CD4-positive, CD25-positive, alpha-beta regulatory T cell (primary cell): ENCODE measurements at regions not wholly inside any gene's neighbourhood (a gene's known extent, or its start where the extent isn't known, plus 50 kb on each side); places are given as distances from the start of the nearest gene placed in this dataset.
"Not testable (repeated sequence)": the region's sequence is repeated elsewhere in the genome, so short reads cannot be mapped to it uniquely, and the experiment has no call there.

Source experiments
- ATAC-seq, 2 donors: fragments of 150-1000 bp; cut with Tn5 transposase; one replicate each; pipeline ENCODE4 v1.10.0; 2021; ENCODE audit warnings: low read depth in 2 of 2, moderate number of reproducible peaks in 2 of 2, moderate library complexity in 1 of 2
- DNase-seq, 3 donors: peaks; one replicate each; pipeline versions ENCODE4 v3.0.0 to v3.0.0-alpha.2; 2012 to 2022; ENCODE audit warnings: mixed read lengths in 1 of 3
- H3K27ac ChIP-seq: one replicate; pipeline ENCODE4 v1.7.0; 2013; ENCODE audit warnings: mild to moderate bottlenecking, low read length; ENCODE audit not compliant: insufficient read depth, poor library complexity, severe bottlenecking
- H3K27me3 ChIP-seq: one replicate; pipeline ENCODE4 v1.7.0; 2013; ENCODE audit warnings: low read length; ENCODE audit not compliant: control insufficient read depth, insufficient read depth
- H3K36me3 ChIP-seq: one replicate; pipeline ENCODE4 v1.7.0; 2013; ENCODE audit warnings: mild to moderate bottlenecking, low read length, moderate library complexity; ENCODE audit not compliant: control insufficient read depth, insufficient read depth
- H3K4me1 ChIP-seq: 2 replicates; pipeline ENCODE4 v1.7.0; 2013; ENCODE audit warnings: mild to moderate bottlenecking, low read length; ENCODE audit not compliant: insufficient read depth, control insufficient read depth, poor library complexity, severe bottlenecking
- H3K4me3 ChIP-seq: one replicate; pipeline ENCODE4 v1.7.0; 2013; ENCODE audit warnings: low read depth, mild to moderate bottlenecking, low read length, moderate library complexity
- H3K9me3 ChIP-seq, 2 experiments: 1 replicate in 1 of 2; 2 replicates in 1 of 2; pipeline ENCODE4 v1.7.0; 2013; ENCODE audit warnings: low read length in 2 of 2, mild to moderate bottlenecking in 1 of 2, moderate library complexity in 1 of 2; ENCODE audit not compliant: control insufficient read depth in 2 of 2
- H3K27ac Mint-ChIP-seq, 3 donors: one replicate each; pipeline ENCODE4 v1.8.0; 2020 to 2022; ENCODE audit warnings: mild to moderate bottlenecking in 3 of 3, mixed read lengths in 3 of 3, moderate library complexity in 2 of 3
- H3K27me3 Mint-ChIP-seq: one replicate; pipeline ENCODE4 v1.8.0; 2022; ENCODE audit warnings: mild to moderate bottlenecking, mixed read lengths
- H3K36me3 Mint-ChIP-seq: one replicate; pipeline ENCODE4 v1.8.0; 2020; ENCODE audit warnings: mixed read lengths
- H3K4me1 Mint-ChIP-seq, 4 donors: one replicate each; pipeline ENCODE4 v1.8.0; 2020 to 2022; ENCODE audit warnings: mixed read lengths in 4 of 4, mild to moderate bottlenecking in 1 of 4
- H3K4me3 Mint-ChIP-seq, 4 donors: one replicate each; pipeline ENCODE4 v1.8.0; 2020 to 2022; ENCODE audit warnings: mild to moderate bottlenecking in 4 of 4, mixed read lengths in 4 of 4, moderate library complexity in 3 of 4
- H3K9me3 Mint-ChIP-seq, 7 donors: one replicate each; pipeline ENCODE4 v1.8.0; 2020 to 2022; ENCODE audit warnings: mixed read lengths in 7 of 7, mild to moderate bottlenecking in 3 of 7, moderate library complexity in 2 of 7

GRCh38 chr21:9950363-9950762, 571.0 kb upstream of the TPTE start:
- not testable (repeated sequence) for H3K36me3 Mint-ChIP-seq, H3K27me3 ChIP-seq, H3K27ac Mint-ChIP-seq, H3K27me3 Mint-ChIP-seq, H3K4me1 Mint-ChIP-seq, H3K36me3 ChIP-seq, H3K4me3 Mint-ChIP-seq, H3K4me1 ChIP-seq, DNase-seq, H3K27ac ChIP-seq, ATAC-seq, H3K4me3 ChIP-seq
- H3K9me3 Mint-ChIP-seq, result peaks cover 5 to 37% (median 20%) of the 10 kb centered on the region in 7 donors
- H3K9me3 ChIP-seq, result peaks cover 5 to 18% of the 10 kb centered on the region in 2 experiments

GRCh38 chr21:9958791-9959190, 562.6 kb upstream of the TPTE start:
- H3K27me3 Mint-ChIP-seq, H3K36me3 Mint-ChIP-seq, H3K4me1 Mint-ChIP-seq: not testable (repeated sequence)

GRCh38 chr21:9959220-9959964, 562.0 kb upstream of the TPTE start:
- DNase-seq, H3K4me3 ChIP-seq, H3K36me3 Mint-ChIP-seq, H3K4me1 Mint-ChIP-seq, ATAC-seq, H3K36me3 ChIP-seq, H3K27me3 Mint-ChIP-seq, H3K27me3 ChIP-seq, H3K27ac ChIP-seq, H3K27ac Mint-ChIP-seq, H3K4me3 Mint-ChIP-seq, H3K4me1 ChIP-seq: not testable (repeated sequence)
- H3K9me3 Mint-ChIP-seq, result peaks cover 0 to 17% (median 2%) of the 10 kb centered on the region in 7 donors
- H3K9me3 ChIP-seq, result peaks cover 5 to 16% of the 10 kb centered on the region in 2 experiments

More at GRCh38 chr21:9958791-9959190, 562.6 kb upstream of the TPTE start:
- peaks cover 5 to 16% of the 10 kb centered on the region in 2 experiments for H3K9me3 ChIP-seq
- not testable (repeated sequence) for H3K27ac ChIP-seq, H3K4me3 ChIP-seq, H3K4me3 Mint-ChIP-seq, H3K27ac Mint-ChIP-seq, H3K4me1 ChIP-seq, H3K36me3 ChIP-seq, H3K27me3 ChIP-seq, ATAC-seq, DNase-seq
- peaks cover 0 to 16% (median 0%) of the 10 kb centered on the region in 7 donors for H3K9me3 Mint-ChIP-seq

GRCh38 chr21:9969399-9969798, 552.0 kb upstream of the TPTE start:
- not testable (repeated sequence) for H3K9me3 ChIP-seq, ATAC-seq, H3K4me1 Mint-ChIP-seq, H3K27ac ChIP-seq, H3K36me3 Mint-ChIP-seq, H3K27ac Mint-ChIP-seq, H3K4me3 Mint-ChIP-seq, H3K4me3 ChIP-seq, H3K36me3 ChIP-seq, H3K27me3 ChIP-seq, DNase-seq, H3K4me1 ChIP-seq, H3K27me3 Mint-ChIP-seq
- peaks cover 0 to 44% (median 12%) of the 10 kb centered on the region in 7 donors for H3K9me3 Mint-ChIP-seq

GRCh38 chr21:9972018-9972417, 549.4 kb upstream of the TPTE start:
- not testable (repeated sequence) for H3K4me1 Mint-ChIP-seq, H3K36me3 Mint-ChIP-seq, H3K4me3 ChIP-seq, H3K27me3 Mint-ChIP-seq, H3K4me3 Mint-ChIP-seq, H3K36me3 ChIP-seq, H3K27ac Mint-ChIP-seq, H3K27me3 ChIP-seq, H3K27ac ChIP-seq, ATAC-seq, DNase-seq, H3K4me1 ChIP-seq, H3K9me3 ChIP-seq
- H3K9me3 Mint-ChIP-seq, result peaks cover 0 to 39% (median 10%) of the 10 kb centered on the region in 7 donors

GRCh38 chr21:9978371-9978770, 543.0 kb upstream of the TPTE start:
- not testable (repeated sequence) for H3K4me3 Mint-ChIP-seq, H3K27ac Mint-ChIP-seq, H3K27me3 Mint-ChIP-seq, H3K4me3 ChIP-seq, H3K9me3 ChIP-seq, H3K27me3 ChIP-seq, H3K27ac ChIP-seq, H3K36me3 Mint-ChIP-seq, ATAC-seq, DNase-seq, H3K4me1 Mint-ChIP-seq, H3K36me3 ChIP-seq, H3K4me1 ChIP-seq
- peaks cover 3 to 44% (median 11%) of the 10 kb centered on the region in 7 donors for H3K9me3 Mint-ChIP-seq

- not testable (repeated sequence) for ATAC-seq, H3K4me1 Mint-ChIP-seq, H3K36me3 Mint-ChIP-seq, H3K27me3 Mint-ChIP-seq, H3K4me3 ChIP-seq, DNase-seq, H3K27me3 ChIP-seq, H3K4me1 ChIP-seq, H3K4me3 Mint-ChIP-seq, H3K27ac ChIP-seq, H3K36me3 ChIP-seq, H3K9me3 ChIP-seq
- H3K27ac Mint-ChIP-seq, result peak overlapping the region in 1 of 3 donors; percentile 87
- peaks cover 0 to 21% (median 12%) of the 10 kb centered on the region in 7 donors for H3K9me3 Mint-ChIP-seq
These were observed 523.9 kb upstream of the TPTE start for GRCh38 chr21:9997507-9997906.

GRCh38 chr21:10002762-10003313, 518.5 kb upstream of the TPTE start:
- H3K9me3 Mint-ChIP-seq, result peaks cover 0 to 40% (median 16%) of the 10 kb centered on the region in 7 donors
- H3K27me3 ChIP-seq, H3K36me3 Mint-ChIP-seq, H3K4me3 Mint-ChIP-seq, H3K4me3 ChIP-seq, H3K4me1 Mint-ChIP-seq, H3K4me1 ChIP-seq, H3K27ac ChIP-seq, H3K27ac Mint-ChIP-seq, ATAC-seq, DNase-seq, H3K27me3 Mint-ChIP-seq, H3K9me3 ChIP-seq, H3K36me3 ChIP-seq: not testable (repeated sequence)
